Natural killer cell (primary cell): ENCODE measurements at regions not wholly inside any gene's neighbourhood (a gene's known extent, or its start where the extent isn't known, plus 50 kb on each side); places are given as distances from the start of the nearest gene placed in this dataset.

Experiments used
- ATAC-seq, 3 donors: fragments of 150-1000 bp in 2 of 3; fragments of 200-7000 bp in 1 of 3; cut with Tn5 transposase; 1 replicate in 1 of 3; 2 replicates in 2 of 3; pipeline ENCODE4 v1.10.0; 2021; ENCODE audit warnings: mild to moderate bottlenecking in 2 of 3, moderate library complexity in 2 of 3
- DNase-seq, 2 donors: peaks; one replicate each; pipeline versions ENCODE4 v3.0.0 to v3.0.0-alpha.2; 2013 to 2021; ENCODE audit warnings: mixed read lengths in 1 of 2
- H3K27ac ChIP-seq: one replicate; pipeline ENCODE4 v1.5.1; 2013; ENCODE audit warnings: mild to moderate bottlenecking, low read length
- H3K27me3 ChIP-seq: one replicate; pipeline ENCODE4 v1.6.1; 2013; ENCODE audit warnings: low read length; ENCODE audit not compliant: control insufficient read depth, insufficient read depth
- H3K36me3 ChIP-seq: one replicate; pipeline ENCODE4 v1.6.1; 2013; ENCODE audit warnings: low read length; ENCODE audit not compliant: control insufficient read depth, insufficient read depth
- H3K4me1 ChIP-seq: one replicate; pipeline ENCODE4 v1.6.1; 2013; ENCODE audit warnings: low read length; ENCODE audit not compliant: control insufficient read depth, insufficient read depth
- H3K4me3 ChIP-seq: one replicate; pipeline ENCODE4 v1.5.1; 2013; ENCODE audit warnings: low read length
- H3K9me3 ChIP-seq: one replicate; pipeline ENCODE4 v1.6.1; 2013; ENCODE audit warnings: low read length; ENCODE audit not compliant: control insufficient read depth, insufficient read depth
- H3K27ac Mint-ChIP-seq, 2 donors: one replicate each; pipeline ENCODE4 v1.8.0; 2022; ENCODE audit warnings: mild to moderate bottlenecking in 2 of 2, mixed read lengths in 2 of 2, moderate library complexity in 1 of 2
- H3K27me3 Mint-ChIP-seq, 2 donors: one replicate each; pipeline ENCODE4 v1.8.0; 2022; ENCODE audit warnings: low read depth in 2 of 2, mixed read lengths in 2 of 2
- H3K36me3 Mint-ChIP-seq: one replicate; pipeline ENCODE4 v1.8.0; 2022; ENCODE audit warnings: mixed read lengths
- H3K4me1 Mint-ChIP-seq, 2 donors: one replicate each; pipeline ENCODE4 v1.8.0; 2022; ENCODE audit warnings: mixed read lengths in 2 of 2
- H3K4me3 Mint-ChIP-seq: one replicate; pipeline ENCODE4 v1.8.0; 2022; ENCODE audit warnings: mild to moderate bottlenecking, moderate library complexity, mixed read lengths
- H3K9me3 Mint-ChIP-seq, 2 donors: one replicate each; pipeline ENCODE4 v1.8.0; 2022; ENCODE audit warnings: mixed read lengths in 2 of 2
- WGBS: methylation state at CpG from one replicate; pipeline ENCODE4 v1.1.7; 2013; ENCODE audit warnings: missing lambda C conversion rate; ENCODE audit not compliant: insufficient coverage; 5-methylcytosine and 5-hydroxymethylcytosine counted together
- intact Hi-C: fragments of 100-400 bp; cut with micrococcal nuclease; formaldehyde crosslinking; loops from one replicate; pipeline ENCODE4 v1.14.2; 2022
- TF ChIP-seq, protein P1 (sequence below): fragments of 200-600 bp; IDR thresholded peaks from one replicate; pipeline ENCODE4 v1.8.0; 2022; ENCODE audit warnings: antibody characterized with exemption

DNA sequence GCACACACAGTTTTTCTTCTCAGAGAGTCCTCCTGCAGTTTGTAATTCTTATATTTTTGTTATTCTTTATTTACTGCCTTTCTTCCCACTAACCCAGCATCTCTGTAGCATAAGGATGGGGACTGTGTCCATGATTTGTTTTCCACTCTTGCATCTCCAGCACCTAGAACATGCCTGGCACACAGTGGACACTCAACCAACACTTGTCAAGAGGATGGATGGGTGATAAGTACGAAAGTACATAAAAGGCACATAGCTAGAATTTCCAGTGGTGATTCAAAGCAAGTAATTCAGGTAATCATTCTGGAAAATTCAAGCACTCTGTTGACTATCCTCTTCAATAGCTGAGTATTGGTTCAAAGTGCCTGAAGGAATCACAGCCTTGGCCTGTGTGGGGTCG is 60.2 kb upstream of the TRIO start:
- no peaks in the 10 kb centered on the region for H3K4me1 Mint-ChIP-seq
- no peak overlapping the region for H3K27ac ChIP-seq
- intact Hi-C loops = no loop called here
- peaks cover 17 to 31% of the 10 kb centered on the region in 2 donors for H3K27me3 Mint-ChIP-seq
- no peaks in the 10 kb centered on the region for H3K9me3 ChIP-seq
- no peaks in the 10 kb centered on the region for H3K9me3 Mint-ChIP-seq
- no peaks in the 10 kb centered on the region for H3K36me3 Mint-ChIP-seq
- no peak for ATAC-seq
- no peak overlapping the region for H3K4me3 Mint-ChIP-seq
- H3K27me3 ChIP-seq = no peaks in the 10 kb centered on the region
- WGBS = 95% methylated on average over 2 of the region's 2 CpGs
- TF ChIP-seq, protein P1, sequence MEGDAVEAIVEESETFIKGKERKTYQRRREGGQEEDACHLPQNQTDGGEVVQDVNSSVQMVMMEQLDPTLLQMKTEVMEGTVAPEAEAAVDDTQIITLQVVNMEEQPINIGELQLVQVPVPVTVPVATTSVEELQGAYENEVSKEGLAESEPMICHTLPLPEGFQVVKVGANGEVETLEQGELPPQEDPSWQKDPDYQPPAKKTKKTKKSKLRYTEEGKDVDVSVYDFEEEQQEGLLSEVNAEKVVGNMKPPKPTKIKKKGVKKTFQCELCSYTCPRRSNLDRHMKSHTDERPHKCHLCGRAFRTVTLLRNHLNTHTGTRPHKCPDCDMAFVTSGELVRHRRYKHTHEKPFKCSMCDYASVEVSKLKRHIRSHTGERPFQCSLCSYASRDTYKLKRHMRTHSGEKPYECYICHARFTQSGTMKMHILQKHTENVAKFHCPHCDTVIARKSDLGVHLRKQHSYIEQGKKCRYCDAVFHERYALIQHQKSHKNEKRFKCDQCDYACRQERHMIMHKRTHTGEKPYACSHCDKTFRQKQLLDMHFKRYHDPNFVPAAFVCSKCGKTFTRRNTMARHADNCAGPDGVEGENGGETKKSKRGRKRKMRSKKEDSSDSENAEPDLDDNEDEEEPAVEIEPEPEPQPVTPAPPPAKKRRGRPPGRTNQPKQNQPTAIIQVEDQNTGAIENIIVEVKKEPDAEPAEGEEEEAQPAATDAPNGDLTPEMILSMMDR = no peak
- no peaks in the 10 kb centered on the region for H3K36me3 ChIP-seq
- no peaks in the 10 kb centered on the region for H3K4me1 ChIP-seq
- no peak overlapping the region for H3K4me3 ChIP-seq
- DNase-seq = no peak
- no peak overlapping the region for H3K27ac Mint-ChIP-seq

DNA sequence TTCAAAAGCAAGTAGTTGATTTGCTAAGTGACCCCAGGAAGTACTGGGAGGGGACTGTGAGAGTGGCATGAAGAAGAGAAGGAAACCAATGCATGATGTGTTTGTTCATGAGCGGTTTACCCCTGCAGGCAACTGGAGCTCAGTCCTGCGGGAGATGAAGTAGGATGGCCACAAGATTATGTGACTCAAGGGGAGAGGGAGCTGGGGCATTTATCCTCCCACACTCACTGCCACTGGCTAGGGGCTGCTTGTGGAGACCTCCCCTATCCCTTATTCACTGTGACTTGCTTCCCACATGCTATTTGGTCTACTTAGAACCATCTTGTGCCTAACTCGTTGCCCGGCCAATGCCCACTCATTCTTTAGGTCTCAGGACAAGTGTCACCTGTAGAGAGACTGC is 60.6 kb upstream of the TRIO start:
- H3K4me3 ChIP-seq = no peak overlapping the region

DNA sequence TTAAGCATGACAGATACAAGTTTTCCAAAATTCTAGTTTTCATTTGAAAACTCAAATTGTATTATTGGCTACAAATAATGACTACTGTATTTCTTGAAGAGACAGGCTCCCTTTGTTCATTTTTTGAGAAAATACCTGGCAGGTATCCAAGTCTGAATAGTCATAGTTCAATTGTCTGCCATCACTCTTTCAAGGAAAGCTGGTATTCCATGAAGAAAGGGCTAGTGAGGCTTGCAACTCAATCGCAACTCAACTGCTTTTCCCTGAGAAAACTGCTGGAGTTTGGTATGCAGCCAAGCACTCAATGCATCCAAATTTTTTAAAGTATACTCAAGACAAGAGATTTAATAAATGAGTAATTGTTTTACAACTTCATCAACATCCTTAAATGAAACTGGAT is 61.4 kb upstream of the TRIO start:
- H3K27me3 Mint-ChIP-seq = peaks cover 17 to 31% of the 10 kb centered on the region in 2 donors
- no peaks in the 10 kb centered on the region for H3K36me3 Mint-ChIP-seq
- H3K27me3 ChIP-seq = no peaks in the 10 kb centered on the region
- no peak overlapping the region for H3K4me3 ChIP-seq
- ATAC-seq (no peak), DNase-seq (no peak)
- H3K4me1 ChIP-seq = no peaks in the 10 kb centered on the region
- no peak overlapping the region for H3K27ac Mint-ChIP-seq
- H3K4me3 Mint-ChIP-seq = no peak overlapping the region
- no peaks in the 10 kb centered on the region for H3K9me3 ChIP-seq
- no peaks in the 10 kb centered on the region for H3K9me3 Mint-ChIP-seq
- 100% methylated on average over 1 of the region's 1 CpG for WGBS
- H3K36me3 ChIP-seq = no peaks in the 10 kb centered on the region
- H3K27ac ChIP-seq = no peak overlapping the region
- TF ChIP-seq, protein P1 = no peak
- no peaks in the 10 kb centered on the region for H3K4me1 Mint-ChIP-seq
- intact Hi-C loops = no loop called here

More for the DNA sequence above, 60.6 kb upstream of the TRIO start:
- H3K4me1 Mint-ChIP-seq = no peaks in the 10 kb centered on the region
- Histone ChIP-seq H3K27me3 (no peaks in the 10 kb centered on the region), H3K9me3 (no peaks in the 10 kb centered on the region), H3K27ac (no peak overlapping the region), H3K36me3 (no peaks in the 10 kb centered on the region), H3K4me1 (no peaks in the 10 kb centered on the region)
- H3K36me3 Mint-ChIP-seq = no peaks in the 10 kb centered on the region
- no peak overlapping the region for H3K27ac Mint-ChIP-seq
- H3K27me3 Mint-ChIP-seq = peaks cover 17 to 31% of the 10 kb centered on the region in 2 donors
- no peak for DNase-seq
- intact Hi-C loops = no loop called here
- ATAC-seq = no peak
- 64% methylated on average over 4 of the region's 4 CpGs for WGBS
- TF ChIP-seq, protein P1 = no peak
- H3K9me3 Mint-ChIP-seq = no peaks in the 10 kb centered on the region
- no peak overlapping the region for H3K4me3 Mint-ChIP-seq

DNA sequence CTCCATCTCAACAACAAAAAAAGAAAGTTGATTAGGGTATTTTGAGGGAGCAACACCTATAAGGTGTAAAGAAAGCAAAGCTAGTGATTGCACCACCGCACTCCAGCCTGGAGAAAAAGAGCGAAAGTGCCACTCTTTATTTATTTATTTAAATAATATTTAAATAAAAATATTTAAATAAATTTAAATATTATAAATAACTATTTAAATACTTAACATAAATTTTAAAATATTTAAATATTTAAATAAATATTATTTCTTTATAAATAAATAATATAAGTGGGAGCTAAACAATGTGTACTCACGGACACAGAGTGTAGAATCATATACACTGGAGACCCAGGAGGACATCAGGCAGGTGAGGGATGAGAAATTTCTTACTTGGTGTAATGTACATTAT is 64.4 kb upstream of the TRIO start:
- DNase-seq = no peak
- H3K27ac ChIP-seq = no peak overlapping the region
- H3K9me3 ChIP-seq = no peaks in the 10 kb centered on the region
- no peak overlapping the region for H3K4me3 Mint-ChIP-seq
- no peaks in the 10 kb centered on the region for H3K36me3 ChIP-seq
- no peaks in the 10 kb centered on the region for H3K27me3 ChIP-seq
- H3K4me1 ChIP-seq = no peaks in the 10 kb centered on the region
- H3K4me3 ChIP-seq = no peak overlapping the region
- intact Hi-C loops = no loop called here
- ATAC-seq = no peak
- H3K27me3 Mint-ChIP-seq = peaks cover 19 to 20% of the 10 kb centered on the region in 2 donors
- H3K4me1 Mint-ChIP-seq = no peaks in the 10 kb centered on the region
- TF ChIP-seq, protein P1 = no peak
- no peak overlapping the region for H3K27ac Mint-ChIP-seq
- no peaks in the 10 kb centered on the region for H3K9me3 Mint-ChIP-seq
- no CpG with 5 or more reads among the region's 3 CpGs for WGBS
- no peaks in the 10 kb centered on the region for H3K36me3 Mint-ChIP-seq
